Spleen (tissue), 11 donors: ENCODE measurements at regions not wholly inside any gene's neighbourhood (a gene's known extent, or its start where the extent isn't known, plus 50 kb on each side); places are given as distances from the start of the nearest gene placed in this dataset.

Source experiments
- DNase-seq: peaks from one replicate; pipeline ENCODE4 v3.0.0-alpha.2; 2020
- H3K27ac ChIP-seq, 8 donors: fragments of 200-600 bp; sonication (generic) in 7 of 8; 1 replicate in 4 of 8; 2 replicates in 4 of 8; pipeline versions ENCODE4 v1.5.0 to v1.8.0; 2016 to 2021; ENCODE audit warnings: inconsistent platforms in 4 of 8, mild to moderate bottlenecking in 4 of 8, moderate library complexity in 1 of 8
- H3K27me3 ChIP-seq, 7 donors: fragments of 200-600 bp; sonication (generic) in 6 of 7; replicated peaks in 1 of 7; 1 replicate in 4 of 7; 2 replicates in 3 of 7; pipeline versions ENCODE4 v1.5.0 to v1.8.0; 2016 to 2021; ENCODE audit warnings: inconsistent platforms in 3 of 7, mild to moderate bottlenecking in 1 of 7
- H3K36me3 ChIP-seq, 6 donors: fragments of 200-600 bp; sonication (generic) in 5 of 6; 1 replicate in 4 of 6; 2 replicates in 2 of 6; pipeline versions ENCODE4 v1.5.0 to v1.8.0; 2016 to 2021; ENCODE audit warnings: inconsistent platforms in 2 of 6
- H3K4me1 ChIP-seq, 6 donors: fragments of 200-600 bp; sonication (generic) in 5 of 6; 1 replicate in 3 of 6; 2 replicates in 3 of 6; pipeline versions ENCODE4 v1.5.0 to v1.8.0; 2016 to 2021; ENCODE audit warnings: inconsistent platforms in 3 of 6
- H3K4me3 ChIP-seq, 8 donors: fragments of 200-600 bp; sonication (generic) in 7 of 8; 1 replicate in 4 of 8; 2 replicates in 4 of 8; pipeline versions ENCODE4 v1.5.0 to v1.8.0; 2016 to 2021; ENCODE audit warnings: inconsistent platforms in 4 of 8, mild to moderate bottlenecking in 4 of 8, moderate library complexity in 2 of 8
- H3K9me3 ChIP-seq, 8 donors: fragments of 200-600 bp; sonication (generic) in 7 of 8; 1 replicate in 4 of 8; 2 replicates in 4 of 8; pipeline versions ENCODE4 v1.5.0 to v1.8.0; 2016 to 2021; ENCODE audit warnings: inconsistent platforms in 4 of 8
- CTCF ChIP-seq, 11 experiments: fragments of 200-600 bp in 7 of 11; fragments of 450-650 bp in 4 of 11; sonication (generic) in 4 of 11; IDR thresholded peaks in 8 of 11; conservative IDR thresholded peaks in 3 of 11; 1 replicate in 7 of 11; 2 replicates in 4 of 11; pipeline versions ENCODE4 v1.4.0 to v1.8.0; 2016 to 2021; ENCODE audit warnings: antibody characterized with exemption in 11 of 11, inconsistent platforms in 4 of 11, mild to moderate bottlenecking in 1 of 11
- POLR2A ChIP-seq, 3 donors: fragments of 450-650 bp; IDR thresholded peaks; one replicate each; pipeline ENCODE4 v1.5.1; 2017; ENCODE audit warnings: antibody characterized with exemption in 3 of 3, mild to moderate bottlenecking in 1 of 3
- POLR2AphosphoS5 ChIP-seq, 3 donors: sonication (generic); formaldehyde crosslinking; IDR thresholded peaks; one replicate each; pipeline ENCODE4 v1.5.1; 2017; ENCODE audit warnings: antibody characterized with exemption in 3 of 3
- WGBS, 5 donors: extraction: QIAGEN DNeasy Blood & Tissue Kit in 3 of 5; methylation state at CpG; one replicate each; pipeline versions ENCODE4 v1.1.5 to v1.1.7; 2013 to 2018; 5-methylcytosine and 5-hydroxymethylcytosine counted together
- intact Hi-C: fragments of 100-400 bp; cut with DNase I; formaldehyde crosslinking; loops from one replicate; pipeline ENCODE4 v1.15.0; 2023; ENCODE audit warnings: low total_unique reads
- donor health status: healthy with polysubstance abuse.
- donor health status: DM: no; HTN: no; CAD: no; lungs with moderate emphysema.
- donor health status: DM: no; HTN: no; CAD: no.
- donor health status: Bipolar disorder and iron deficiency.
- donor health status: healthy.
- donor health status: DM: no; HTN: no; CAD: no.
- donor health status: DM: yes; HTN: yes; CAD: no.

- no peak for TF ChIP-seq CTCF (IDR thresholded peaks at IDR 0.05 in 8 of 11, conservative IDR thresholded peaks at IDR 0.05 in 3 of 11)
- no peak for TF ChIP-seq POLR2AphosphoS5 (IDR thresholded peaks at IDR 0.05)
- no peak for TF ChIP-seq POLR2A (IDR thresholded peaks at IDR 0.05)
- Histone ChIP-seq H3K4me1 (no peaks in the 10 kb centered on the region), H3K9me3 (peaks cover 0 to 12% (median 8%) of the 10 kb centered on the region in 8 donors)
Observed at GRCh38 chr5:87807783-87808182, 395.1 kb upstream of the CCNH start.

GRCh38 chr5:87803352-87803751 is 390.6 kb upstream of the CCNH start:
- Histone ChIP-seq H3K27me3 (peaks cover 0 to 5% (median 0%) of the 10 kb centered on the region in 7 donors), H3K36me3 (no peaks in the 10 kb centered on the region), H3K9me3 (peaks cover 0 to 12% (median 8%) of the 10 kb centered on the region in 8 donors), H3K4me1 (no peaks in the 10 kb centered on the region), H3K27ac (no peak overlapping the region), H3K4me3 (no peak overlapping the region)
- no peak for TF ChIP-seq POLR2AphosphoS5 (IDR thresholded peaks at IDR 0.05)
- no peak for TF ChIP-seq POLR2A (IDR thresholded peaks at IDR 0.05)
- no peak for TF ChIP-seq CTCF (IDR thresholded peaks at IDR 0.05 in 8 of 11, conservative IDR thresholded peaks at IDR 0.05 in 3 of 11)
- DNase-seq: no peak
- intact Hi-C loops: no loop called here

More at GRCh38 chr5:87807783-87808182, 395.1 kb upstream of the CCNH start:
- no peaks in the 10 kb centered on the region for H3K36me3 ChIP-seq
- intact Hi-C loops: no loop called here
- DNase-seq: no peak
- peaks cover 0 to 5% (median 0%) of the 10 kb centered on the region in 7 donors for H3K27me3 ChIP-seq
- H3K4me3 ChIP-seq: no peak overlapping the region
- no peak overlapping the region for H3K27ac ChIP-seq

GRCh38 chr5:87791869-87792268 is 379.1 kb upstream of the CCNH start:
- no peak overlapping the region for H3K27ac ChIP-seq
- H3K27me3 ChIP-seq: peaks cover 0 to 16% (median 0%) of the 10 kb centered on the region in 7 donors
- intact Hi-C loops: no loop called here
- 56 to 65% (median 61%) methylated on average over 4 of the region's 4 CpGs for WGBS, 5 donors
- no peak for DNase-seq
- H3K9me3 ChIP-seq: no peaks in the 10 kb centered on the region
- no peaks in the 10 kb centered on the region for H3K36me3 ChIP-seq
- TF ChIP-seq CTCF (IDR thresholded peaks at IDR 0.05 in 8 of 11, conservative IDR thresholded peaks at IDR 0.05 in 3 of 11) (no peak), POLR2A (IDR thresholded peaks at IDR 0.05) (no peak)
- no peaks in the 10 kb centered on the region for H3K4me1 ChIP-seq
- H3K4me3 ChIP-seq: no peak overlapping the region

- no peak for DNase-seq
- H3K27me3 ChIP-seq: peaks cover 0 to 10% (median 0%) of the 10 kb centered on the region in 7 donors
- H3K36me3 ChIP-seq: no peaks in the 10 kb centered on the region
- no peaks in the 10 kb centered on the region for H3K9me3 ChIP-seq
- 79 to 88% (median 88%) methylated on average over 2 of the region's 2 CpGs for WGBS, 5 donors
- H3K4me3 ChIP-seq: no peak overlapping the region
- H3K27ac ChIP-seq: no peak overlapping the region
- intact Hi-C loops: loop anchor here (10.0 kb wide), 1 partner anchor 366 kb away; no protein-coding TSS in a partner anchor
- H3K4me1 ChIP-seq: no peaks in the 10 kb centered on the region
- TF ChIP-seq CTCF (IDR thresholded peaks at IDR 0.05 in 8 of 11, conservative IDR thresholded peaks at IDR 0.05 in 3 of 11): no peak
- TF ChIP-seq POLR2AphosphoS5 (IDR thresholded peaks at IDR 0.05): no peak
- TF ChIP-seq POLR2A (IDR thresholded peaks at IDR 0.05): no peak
Observed at GRCh38 chr5:87788416-87788815, 375.7 kb upstream of the CCNH start.
